ENCODE measurements at regions not wholly inside any gene's neighbourhood (a gene's known extent, or its start where the extent isn't known, plus 50 kb on each side); places are given as distances from the start of the nearest gene placed in this dataset.

DNA sequence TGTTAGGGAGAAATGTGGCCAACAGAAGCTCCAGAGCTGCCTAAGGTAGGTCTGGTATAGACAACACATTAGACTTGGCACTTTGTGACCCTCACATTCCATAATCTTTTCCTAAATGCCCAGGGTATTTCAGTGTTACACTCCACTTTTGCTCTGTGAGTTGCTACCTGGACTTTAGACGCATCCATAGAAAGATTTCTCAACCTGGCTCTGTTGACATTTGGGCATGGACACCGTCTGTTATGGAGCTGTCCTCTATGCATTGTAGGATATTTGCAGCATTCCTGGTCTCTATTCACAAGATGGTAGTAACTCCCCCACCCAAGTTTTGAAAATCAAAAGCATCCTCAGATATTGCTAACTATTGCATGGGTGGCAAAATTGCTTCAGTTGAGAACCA is 136.5 kb upstream of the NETO1 start:
- TF ChIP-seq, protein P1, sequence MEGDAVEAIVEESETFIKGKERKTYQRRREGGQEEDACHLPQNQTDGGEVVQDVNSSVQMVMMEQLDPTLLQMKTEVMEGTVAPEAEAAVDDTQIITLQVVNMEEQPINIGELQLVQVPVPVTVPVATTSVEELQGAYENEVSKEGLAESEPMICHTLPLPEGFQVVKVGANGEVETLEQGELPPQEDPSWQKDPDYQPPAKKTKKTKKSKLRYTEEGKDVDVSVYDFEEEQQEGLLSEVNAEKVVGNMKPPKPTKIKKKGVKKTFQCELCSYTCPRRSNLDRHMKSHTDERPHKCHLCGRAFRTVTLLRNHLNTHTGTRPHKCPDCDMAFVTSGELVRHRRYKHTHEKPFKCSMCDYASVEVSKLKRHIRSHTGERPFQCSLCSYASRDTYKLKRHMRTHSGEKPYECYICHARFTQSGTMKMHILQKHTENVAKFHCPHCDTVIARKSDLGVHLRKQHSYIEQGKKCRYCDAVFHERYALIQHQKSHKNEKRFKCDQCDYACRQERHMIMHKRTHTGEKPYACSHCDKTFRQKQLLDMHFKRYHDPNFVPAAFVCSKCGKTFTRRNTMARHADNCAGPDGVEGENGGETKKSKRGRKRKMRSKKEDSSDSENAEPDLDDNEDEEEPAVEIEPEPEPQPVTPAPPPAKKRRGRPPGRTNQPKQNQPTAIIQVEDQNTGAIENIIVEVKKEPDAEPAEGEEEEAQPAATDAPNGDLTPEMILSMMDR (IDR thresholded peaks at IDR 0.05) = no peak
- TF ChIP-seq ZFX (IDR thresholded peaks at IDR 0.05; ENCODE audit: borderline replicate concordance) = no peak

Data from 22Rv1 (cell line).